A673 (cell line): ENCODE measurements at regions not wholly inside any gene's neighbourhood (a gene's known extent, or its start where the extent isn't known, plus 50 kb on each side); places are given as distances from the start of the nearest gene placed in this dataset.

ENCODE experiments used
- EZH2 ChIP-seq: fragments of 200-600 bp; sonication (generic); IDR thresholded peaks from 2 replicates; pipeline ENCODE4 v1.6.1; 2017; ENCODE audit warnings: borderline replicate concordance, low read depth, mild to moderate bottlenecking, mixed read lengths, antibody characterized with exemption, low read length; ENCODE audit not compliant: poor library complexity, severe bottlenecking
- TF ChIP-seq, protein P1 (sequence below): fragments of 300-800, 200-600 bp; sonication (generic); conservative IDR thresholded peaks from 2 replicates; pipeline ENCODE4 v1.5.1; 2017; ENCODE audit warnings: low read depth, mild to moderate bottlenecking, antibody characterized with exemption, low read length, moderate library complexity, mixed read lengths

DNA sequence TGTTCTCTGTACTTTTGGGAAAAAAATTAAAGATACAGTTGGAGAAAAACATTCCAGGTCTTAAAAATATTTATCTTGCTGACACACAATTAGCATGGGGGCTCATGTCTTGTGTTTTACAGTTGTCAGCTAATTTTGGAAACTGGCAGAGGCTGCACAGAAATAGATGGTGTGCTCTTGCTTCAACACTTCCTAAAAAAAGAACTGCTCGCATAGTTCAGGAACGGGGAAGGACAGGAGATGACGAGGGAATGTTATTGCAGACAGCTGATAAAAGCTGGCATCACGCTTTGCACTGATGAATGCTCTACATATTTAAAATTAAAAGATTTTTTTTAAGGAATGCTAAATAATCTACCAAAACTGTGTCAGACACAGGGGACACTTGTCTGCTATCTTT is 103.5 kb upstream of the CELF2 start:
- TF ChIP-seq, protein P1, sequence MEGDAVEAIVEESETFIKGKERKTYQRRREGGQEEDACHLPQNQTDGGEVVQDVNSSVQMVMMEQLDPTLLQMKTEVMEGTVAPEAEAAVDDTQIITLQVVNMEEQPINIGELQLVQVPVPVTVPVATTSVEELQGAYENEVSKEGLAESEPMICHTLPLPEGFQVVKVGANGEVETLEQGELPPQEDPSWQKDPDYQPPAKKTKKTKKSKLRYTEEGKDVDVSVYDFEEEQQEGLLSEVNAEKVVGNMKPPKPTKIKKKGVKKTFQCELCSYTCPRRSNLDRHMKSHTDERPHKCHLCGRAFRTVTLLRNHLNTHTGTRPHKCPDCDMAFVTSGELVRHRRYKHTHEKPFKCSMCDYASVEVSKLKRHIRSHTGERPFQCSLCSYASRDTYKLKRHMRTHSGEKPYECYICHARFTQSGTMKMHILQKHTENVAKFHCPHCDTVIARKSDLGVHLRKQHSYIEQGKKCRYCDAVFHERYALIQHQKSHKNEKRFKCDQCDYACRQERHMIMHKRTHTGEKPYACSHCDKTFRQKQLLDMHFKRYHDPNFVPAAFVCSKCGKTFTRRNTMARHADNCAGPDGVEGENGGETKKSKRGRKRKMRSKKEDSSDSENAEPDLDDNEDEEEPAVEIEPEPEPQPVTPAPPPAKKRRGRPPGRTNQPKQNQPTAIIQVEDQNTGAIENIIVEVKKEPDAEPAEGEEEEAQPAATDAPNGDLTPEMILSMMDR, result no peak
- TF ChIP-seq EZH2, result no peak
